ENCODE measurements at regions not wholly inside any gene's neighbourhood (a gene's known extent, or its start where the extent isn't known, plus 50 kb on each side); places are given as distances from the start of the nearest gene placed in this dataset.

DNA sequence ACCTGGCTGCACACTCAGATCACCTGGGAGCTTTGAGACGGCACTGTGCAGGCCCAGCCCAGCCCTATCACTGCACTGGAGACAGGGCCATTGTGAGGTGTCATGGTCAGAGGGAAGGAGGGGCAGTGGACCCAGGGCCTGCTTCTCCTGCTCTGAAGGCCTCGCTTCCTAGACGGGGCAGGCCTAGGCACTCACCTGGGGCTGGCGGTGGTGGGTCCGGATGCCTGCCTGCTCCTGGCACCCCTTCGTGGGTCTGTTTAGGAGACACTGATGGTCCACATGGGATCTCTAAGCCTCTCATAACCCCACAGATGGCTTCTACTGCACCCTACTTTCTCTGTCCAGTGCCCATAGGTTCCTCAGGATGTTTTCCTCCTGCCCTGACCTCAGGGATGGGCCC is 230.9 kb downstream of the MATN1 start:
- DNase-seq (ENCODE audit: low read depth) = no peak
- no peak overlapping the region for H3K4me3 ChIP-seq (ENCODE audit: low read depth, low read length)
- no peak for TF ChIP-seq CTCF (conservative IDR thresholded peaks at IDR 0.05; ENCODE audit: low read depth, low read length)

GRCh38 chr1:30491831-30492230 is 231.6 kb downstream of the MATN1 start:
- no peak for DNase-seq (ENCODE audit: low read depth)
- no peak for TF ChIP-seq CTCF (conservative IDR thresholded peaks at IDR 0.05; ENCODE audit: low read depth, low read length)
- H3K4me3 ChIP-seq (ENCODE audit: low read depth, low read length) = no peak overlapping the region

- TF ChIP-seq CTCF (conservative IDR thresholded peaks at IDR 0.05; ENCODE audit: low read depth, low read length) = no peak
- no peak overlapping the region for H3K4me3 ChIP-seq (ENCODE audit: low read depth, low read length)
- no peak for DNase-seq (ENCODE audit: low read depth)
Observed at GRCh38 chr1:30490554-30491053, 232.8 kb downstream of the MATN1 start.

DNA sequence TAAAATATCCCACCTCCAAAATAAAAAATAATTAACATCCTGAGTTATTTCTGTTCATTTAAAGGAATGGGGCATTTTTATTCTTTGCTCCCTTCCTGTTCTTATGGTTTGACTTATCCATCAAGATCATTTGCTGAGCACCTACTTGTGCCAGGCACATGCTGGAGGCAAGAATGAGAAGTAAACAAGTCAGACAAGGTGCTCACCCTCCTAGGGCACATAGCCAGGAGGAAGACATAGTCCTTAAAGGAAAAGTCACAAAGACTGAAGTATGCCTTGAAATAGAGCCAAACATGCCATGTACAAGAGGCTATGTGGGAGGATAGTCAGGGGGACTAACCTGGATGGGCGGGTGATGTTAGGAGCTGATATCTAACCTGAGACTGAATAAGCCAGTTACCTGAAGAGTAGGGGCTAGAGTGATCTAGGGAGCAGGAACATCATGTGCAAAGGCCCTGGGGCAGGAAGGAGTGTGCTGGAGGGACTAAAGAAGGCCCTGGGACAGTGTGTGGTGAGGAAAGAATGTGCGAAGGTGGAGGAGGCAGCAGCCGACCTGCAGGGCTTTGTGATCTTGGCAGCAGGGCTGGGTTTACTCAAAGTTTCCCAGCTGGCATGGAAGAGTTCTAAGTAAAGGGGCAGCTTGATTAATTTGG is 233.5 kb downstream of the MATN1 start:
- TF ChIP-seq CTCF (conservative IDR thresholded peaks at IDR 0.05; ENCODE audit: low read depth, low read length) = no peak
- no peak for DNase-seq (ENCODE audit: low read depth)

DNA sequence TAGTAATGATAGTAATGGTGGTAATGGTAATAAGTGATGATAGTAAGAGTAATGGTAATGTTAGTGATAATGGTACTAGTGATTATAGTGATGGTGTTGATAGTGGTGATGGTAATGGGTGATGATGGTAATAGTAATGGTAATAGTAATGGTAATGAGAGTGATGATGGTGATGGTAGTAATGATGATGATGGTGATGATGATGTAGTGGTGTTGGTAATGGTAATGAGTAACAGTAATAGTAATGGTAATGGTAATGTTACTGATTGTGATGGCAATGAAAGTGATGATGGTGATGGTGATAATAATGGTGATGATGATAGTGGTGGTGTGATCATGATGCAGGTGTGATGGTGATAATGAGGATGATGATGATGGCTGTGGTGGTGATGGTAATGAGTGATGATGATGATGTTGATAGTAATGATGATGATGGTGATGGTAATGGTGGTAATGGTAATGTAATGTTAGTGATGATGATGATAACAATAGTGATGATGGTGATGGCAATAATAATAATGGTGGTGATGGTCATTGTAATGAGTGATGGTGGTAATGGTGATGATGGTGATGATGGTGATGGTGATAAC is 235.0 kb downstream of the MATN1 start:
- no peak for DNase-seq (ENCODE audit: low read depth)
- no peak for TF ChIP-seq CTCF (conservative IDR thresholded peaks at IDR 0.05; ENCODE audit: low read depth, low read length)
- H3K4me3 ChIP-seq (ENCODE audit: low read depth, low read length) = no peak overlapping the region

More for the DNA sequence above, 233.5 kb downstream of the MATN1 start:
- no peak overlapping the region for H3K4me3 ChIP-seq (ENCODE audit: low read depth, low read length)

- TF ChIP-seq CTCF (conservative IDR thresholded peaks at IDR 0.05; ENCODE audit: low read depth, low read length) = no peak
- no peak overlapping the region for H3K4me3 ChIP-seq (ENCODE audit: low read depth, low read length)
- no peak for DNase-seq (ENCODE audit: low read depth)
Observed at GRCh38 chr1:30487042-30487441, 236.3 kb downstream of the MATN1 start.

DNA sequence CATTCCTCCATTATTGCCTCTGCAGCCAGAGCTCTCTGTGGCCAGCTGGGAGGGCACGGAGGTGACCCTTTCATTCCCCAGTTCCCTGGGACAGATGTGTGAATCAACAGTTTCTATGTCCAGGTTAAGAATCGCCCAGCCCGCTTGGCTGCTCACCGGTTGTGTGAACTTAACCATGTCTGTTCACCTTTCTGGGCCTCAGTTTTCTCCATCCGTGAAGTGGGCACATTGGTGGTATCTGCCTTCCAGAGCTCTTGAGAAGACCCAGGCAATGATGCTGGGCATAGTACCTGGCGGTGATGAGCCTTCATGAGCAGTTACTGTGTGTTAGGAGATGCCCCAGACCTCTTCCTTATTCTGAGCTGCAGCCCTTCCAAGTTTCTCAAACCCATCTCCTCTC is 238.3 kb downstream of the MATN1 start:
- no peak for DNase-seq (ENCODE audit: low read depth)
- TF ChIP-seq CTCF (conservative IDR thresholded peaks at IDR 0.05; ENCODE audit: low read depth, low read length) = no peak
- no peak overlapping the region for H3K4me3 ChIP-seq (ENCODE audit: low read depth, low read length)

All from choroid plexus epithelial cell (primary cell).